Tibial nerve (tissue), 4 donors: ENCODE measurements at regions not wholly inside any gene's neighbourhood (a gene's known extent, or its start where the extent isn't known, plus 50 kb on each side); places are given as distances from the start of the nearest gene placed in this dataset.

ENCODE experiments used
- DNase-seq, 2 donors: peaks; one replicate each; pipeline ENCODE4 v3.0.0-alpha.2; 2019; ENCODE audit warnings: low spot score in 2 of 2
- H3K27ac ChIP-seq, 4 donors: fragments of 200-600 bp; sonication (generic) in 3 of 4; one replicate each; pipeline ENCODE4 v1.5.1; 2017 to 2019; ENCODE audit warnings: mild to moderate bottlenecking in 1 of 4
- H3K27me3 ChIP-seq, 2 donors: fragments of 200-600 bp; sonication (generic) in 1 of 2; one replicate each; pipeline versions ENCODE4 v1.5.1 to v1.6.0; 2017 to 2019
- H3K36me3 ChIP-seq, 3 donors: fragments of 200-600 bp; sonication (generic); one replicate each; pipeline ENCODE4 v1.5.1; 2018 to 2019
- H3K4me1 ChIP-seq, 4 donors: fragments of 200-600 bp; sonication (generic) in 3 of 4; one replicate each; pipeline ENCODE4 v1.5.1; 2017 to 2019
- H3K4me3 ChIP-seq, 4 donors: fragments of 200-600 bp; sonication (generic) in 3 of 4; one replicate each; pipeline ENCODE4 v1.5.1; 2017 to 2019; ENCODE audit warnings: mild to moderate bottlenecking in 1 of 4, moderate library complexity in 1 of 4
- H3K9me3 ChIP-seq, 4 donors: fragments of 200-600 bp; sonication (generic) in 3 of 4; one replicate each; pipeline ENCODE4 v1.5.1; 2017 to 2019
- CTCF ChIP-seq, 5 experiments: fragments of 200-600 bp in 3 of 5; fragments of 450-650 bp in 2 of 5; sonication (generic) in 3 of 5; IDR thresholded peaks; one replicate each; pipeline ENCODE4 v1.5.1; 2016 to 2019; ENCODE audit warnings: antibody characterized with exemption in 5 of 5, mild to moderate bottlenecking in 3 of 5, moderate library complexity in 2 of 5
- EP300 ChIP-seq, 2 donors: sonication (generic); formaldehyde crosslinking; IDR thresholded peaks; one replicate each; pipeline ENCODE4 v1.6.1; 2017; ENCODE audit warnings: antibody characterized with exemption in 2 of 2, mild to moderate bottlenecking in 1 of 2
- POLR2A ChIP-seq, 2 donors: fragments of 450-650 bp; IDR thresholded peaks; one replicate each; pipeline ENCODE4 v1.6.1; 2017; ENCODE audit warnings: antibody characterized with exemption in 2 of 2, mild to moderate bottlenecking in 2 of 2, moderate library complexity in 2 of 2
- WGBS, 2 donors: methylation state at CpG; one replicate each; pipeline ENCODE4 v1.1.5; 2018; 5-methylcytosine and 5-hydroxymethylcytosine counted together

- no peaks in the 10 kb centered on the region for H3K27me3 ChIP-seq
- no peaks in the 10 kb centered on the region for H3K36me3 ChIP-seq
- no peak overlapping the region for H3K4me3 ChIP-seq
- WGBS, 2 donors = 47 to 60% methylated on average over 11 of the region's 11 CpGs
- TF ChIP-seq EP300 (IDR thresholded peaks at IDR 0.05) = no peak
- peaks cover 0 to 14% (median 6%) of the 10 kb centered on the region in 4 donors for H3K4me1 ChIP-seq
- no peaks in the 10 kb centered on the region for H3K9me3 ChIP-seq
- no peak overlapping the region for H3K27ac ChIP-seq
- no peak for DNase-seq
Measured at GRCh38 chr6:167697316-167697715, 129.4 kb upstream of the AFDN start.

GRCh38 chr6:167698540-167698939, 128.2 kb upstream of the AFDN start:
- Histone ChIP-seq H3K36me3 (no peaks in the 10 kb centered on the region), H3K4me1 (peaks cover 0 to 14% (median 6%) of the 10 kb centered on the region in 4 donors), H3K27me3 (no peaks in the 10 kb centered on the region), H3K4me3 (no peak overlapping the region), H3K27ac (peak overlapping the region in 1 of 4 donors; percentile 79), H3K9me3 (no peaks in the 10 kb centered on the region)
- TF ChIP-seq CTCF (IDR thresholded peaks at IDR 0.05) (no peak), EP300 (IDR thresholded peaks at IDR 0.05) (no peak), POLR2A (IDR thresholded peaks at IDR 0.05) (no peak)
- DNase-seq = no peak
- WGBS, 2 donors = 90% methylated on average over 4 to 9 of the region's 12 CpGs

- H3K27ac ChIP-seq = peak overlapping the region; percentile 17 to 81 (median 68)
- H3K9me3 ChIP-seq = no peaks in the 10 kb centered on the region
- no peaks in the 10 kb centered on the region for H3K27me3 ChIP-seq
- peak in 1 of 2 donors; percentile 50 for DNase-seq
- peak overlapping the region in 2 of 4 donors; percentile 12 to 18 for H3K4me3 ChIP-seq
- TF ChIP-seq EP300 (IDR thresholded peaks at IDR 0.05) (peak; percentile 19 to 76), POLR2A (IDR thresholded peaks at IDR 0.05) (peak in 1 of 2 donors; percentile 13), CTCF (IDR thresholded peaks at IDR 0.05) (no peak)
- 34 to 38% methylated on average over 19 to 20 of the region's 21 CpGs for WGBS, 2 donors
- H3K4me1 ChIP-seq = peaks cover 0 to 14% (median 6%) of the 10 kb centered on the region in 4 donors
- H3K36me3 ChIP-seq = no peaks in the 10 kb centered on the region
Measured at GRCh38 chr6:167699141-167699931, 127.4 kb upstream of the AFDN start.

- Histone ChIP-seq H3K9me3 (no peaks in the 10 kb centered on the region), H3K27ac (peak overlapping the region in 2 of 4 donors; percentile 79 to 81), H3K36me3 (no peaks in the 10 kb centered on the region), H3K4me1 (peaks cover 0 to 14% (median 6%) of the 10 kb centered on the region in 4 donors), H3K27me3 (no peaks in the 10 kb centered on the region), H3K4me3 (no peak overlapping the region)
- DNase-seq = no peak
- 78 to 80% methylated on average over 8 of the region's 8 CpGs for WGBS, 2 donors
- TF ChIP-seq CTCF (IDR thresholded peaks at IDR 0.05) (no peak), POLR2A (IDR thresholded peaks at IDR 0.05) (no peak), EP300 (IDR thresholded peaks at IDR 0.05) (no peak)
Measured at GRCh38 chr6:167700199-167700598, 126.5 kb upstream of the AFDN start.

GRCh38 chr6:167701010-167701409, 125.7 kb upstream of the AFDN start:
- DNase-seq = no peak
- Histone ChIP-seq H3K9me3 (no peaks in the 10 kb centered on the region), H3K27me3 (no peaks in the 10 kb centered on the region), H3K27ac (no peak overlapping the region), H3K4me1 (peaks cover 0 to 14% (median 6%) of the 10 kb centered on the region in 4 donors), H3K4me3 (no peak overlapping the region), H3K36me3 (no peaks in the 10 kb centered on the region)
- WGBS, 2 donors = 91% methylated on average over 12 of the region's 12 CpGs
- TF ChIP-seq EP300 (IDR thresholded peaks at IDR 0.05) (no peak), POLR2A (IDR thresholded peaks at IDR 0.05) (no peak), CTCF (IDR thresholded peaks at IDR 0.05) (no peak)
